H9 (cell line): ENCODE measurements at regions not wholly inside any gene's neighbourhood (a gene's known extent, or its start where the extent isn't known, plus 50 kb on each side); places are given as distances from the start of the nearest gene placed in this dataset.

Experiments
- DNase-seq: peaks from one replicate; pipeline ENCODE4 v3.0.0-alpha.2; 2017
- H2AFZ ChIP-seq: one replicate; pipeline ENCODE4 v1.6.1; 2013; ENCODE audit warnings: mild to moderate bottlenecking, low read length, control low read depth, moderate library complexity
- H2AK5ac ChIP-seq: 2 replicates; pipeline ENCODE4 v1.6.1; 2013; ENCODE audit warnings: low read length, control low read depth, mixed read lengths; ENCODE audit not compliant: insufficient read length
- H2BK120ac ChIP-seq: one replicate; pipeline ENCODE4 v1.6.1; 2013; ENCODE audit warnings: low read depth, mild to moderate bottlenecking, low read length, control low read depth, inconsistent platforms; ENCODE audit not compliant: poor library complexity, severe bottlenecking
- H2BK12ac ChIP-seq: 2 replicates; pipeline ENCODE4 v1.6.1; 2013; ENCODE audit warnings: low read length, control low read depth, mixed read lengths, low read depth; ENCODE audit not compliant: insufficient read length
- H2BK15ac ChIP-seq: 2 replicates; pipeline ENCODE4 v1.6.1; 2013; ENCODE audit warnings: low read depth, low read length, control low read depth
- H2BK20ac ChIP-seq: one replicate; pipeline ENCODE4 v1.6.1; 2013; ENCODE audit warnings: low read depth, mild to moderate bottlenecking, low read length, control low read depth, inconsistent platforms; ENCODE audit not compliant: poor library complexity, severe bottlenecking
- H2BK5ac ChIP-seq: 2 replicates; pipeline ENCODE4 v1.6.1; 2013; ENCODE audit warnings: low read length, control low read depth, mixed read lengths; ENCODE audit not compliant: insufficient read length
- H3K14ac ChIP-seq: 2 replicates; pipeline ENCODE4 v1.6.1; 2013; ENCODE audit warnings: low read length, control low read depth; ENCODE audit not compliant: insufficient read depth
- H3K18ac ChIP-seq: 2 replicates; pipeline ENCODE4 v1.6.1; 2013; ENCODE audit warnings: low read depth, mild to moderate bottlenecking, mixed read lengths, low read length, control low read depth; ENCODE audit not compliant: insufficient read length
- H3K23ac ChIP-seq: 2 replicates; pipeline ENCODE4 v1.6.1; 2013; ENCODE audit warnings: low read length, control low read depth, mixed read lengths, low read depth; ENCODE audit not compliant: insufficient read length
- H3K23me2 ChIP-seq: 2 replicates; pipeline ENCODE4 v1.6.1; 2013; ENCODE audit warnings: low read depth, mild to moderate bottlenecking, mixed read lengths, low read length, control low read depth; ENCODE audit not compliant: insufficient read length, poor library complexity, severe bottlenecking
- H3K27ac ChIP-seq: 2 replicates; pipeline ENCODE4 v1.5.1; 2013; ENCODE audit warnings: low read length, control low read depth, mixed read lengths, low read depth; ENCODE audit not compliant: insufficient read length
- H3K27me3 ChIP-seq: 2 replicates; pipeline ENCODE4 v1.6.1; 2013; ENCODE audit warnings: low read length, control low read depth, inconsistent platforms; ENCODE audit not compliant: insufficient read depth
- H3K4ac ChIP-seq: 2 replicates; pipeline ENCODE4 v1.6.1; 2013; ENCODE audit warnings: low read depth, mild to moderate bottlenecking, control low read depth, inconsistent platforms, low read length, moderate library complexity
- H3K4me1 ChIP-seq: 2 replicates; pipeline ENCODE4 v1.6.1; 2013; ENCODE audit warnings: low read length, control low read depth, inconsistent platforms; ENCODE audit not compliant: insufficient read depth
- H3K4me2 ChIP-seq: 2 replicates; pipeline ENCODE4 v1.6.1; 2013; ENCODE audit warnings: low read length, control low read depth, mixed read lengths; ENCODE audit not compliant: insufficient read length, insufficient read depth
- H3K56ac ChIP-seq: 2 replicates; pipeline ENCODE4 v1.6.1; 2013; ENCODE audit warnings: low read depth, mild to moderate bottlenecking, mixed read lengths, low read length, control low read depth; ENCODE audit not compliant: insufficient read length
- H3K79me1 ChIP-seq: 2 replicates; pipeline ENCODE4 v1.6.1; 2013; ENCODE audit warnings: low read depth, mild to moderate bottlenecking, moderate library complexity, low read length, control low read depth, inconsistent platforms; ENCODE audit not compliant: insufficient read depth, poor library complexity, severe bottlenecking
- H3K79me2 ChIP-seq: 2 replicates; pipeline ENCODE4 v1.6.1; 2013; ENCODE audit warnings: low read length, control low read depth, inconsistent platforms; ENCODE audit not compliant: insufficient read depth
- H3K9ac ChIP-seq: 2 replicates; pipeline ENCODE4 v1.6.1; 2013; ENCODE audit warnings: low read length, control low read depth, mixed read lengths; ENCODE audit not compliant: insufficient read length; ENCODE audit errors: extremely low read depth
- H3K9me3 ChIP-seq: one replicate; pipeline ENCODE4 v1.6.1; 2013; ENCODE audit warnings: low read depth, low read length, inconsistent platforms; ENCODE audit not compliant: control insufficient read depth
- H3T11ph ChIP-seq: one replicate; pipeline ENCODE4 v1.6.1; 2013; ENCODE audit warnings: mild to moderate bottlenecking, low read length, control low read depth, inconsistent platforms
- H4K20me1 ChIP-seq: one replicate; pipeline ENCODE4 v1.6.1; 2013; ENCODE audit not compliant: control insufficient read depth, insufficient read length, insufficient read depth
- H4K5ac ChIP-seq: 2 replicates; pipeline ENCODE4 v1.6.1; 2013; ENCODE audit warnings: low read depth, mild to moderate bottlenecking, mixed read lengths, low read length, control low read depth; ENCODE audit not compliant: insufficient read length
- H4K8ac ChIP-seq: replicated peaks from 2 replicates; pipeline ENCODE4 v1.6.1; 2013; ENCODE audit warnings: low read length, control low read depth, mixed read lengths, low read depth; ENCODE audit not compliant: insufficient read length
- H4K91ac ChIP-seq: 2 replicates; pipeline ENCODE4 v1.6.1; 2013; ENCODE audit warnings: low read depth, mild to moderate bottlenecking, moderate library complexity, mixed read lengths, low read length, control low read depth; ENCODE audit not compliant: insufficient read length
- H3K27ac Mint-ChIP-seq, 3 experiments: 2 replicates in 2 of 3; 3 replicates in 1 of 3; pipeline ENCODE4 v1.8.0; 2020 to 2021; ENCODE audit warnings: mixed read lengths in 3 of 3, mild to moderate bottlenecking in 1 of 3, moderate library complexity in 1 of 3
- H3K27me3 Mint-ChIP-seq: 2 replicates; pipeline ENCODE4 v1.8.0; 2021; ENCODE audit warnings: low read depth, mild to moderate bottlenecking, moderate library complexity, mixed read lengths
- H3K36me3 Mint-ChIP-seq, 3 experiments: 2 replicates in 2 of 3; 3 replicates in 1 of 3; pipeline ENCODE4 v1.8.0; 2020 to 2021; ENCODE audit warnings: low read depth in 3 of 3, mixed read lengths in 3 of 3; ENCODE audit not compliant: insufficient read depth in 1 of 3
- H3K4me1 Mint-ChIP-seq, 2 experiments: 2 replicates each; pipeline ENCODE4 v1.8.0; 2020; ENCODE audit warnings: mixed read lengths in 2 of 2
- H3K4me3 Mint-ChIP-seq, 2 experiments: 2 replicates in 1 of 2; 3 replicates in 1 of 2; pipeline ENCODE4 v1.8.0; 2020 to 2021; ENCODE audit warnings: mild to moderate bottlenecking in 2 of 2, mixed read lengths in 2 of 2, moderate library complexity in 1 of 2
- H3K9me3 Mint-ChIP-seq, 2 experiments: 2 replicates in 1 of 2; 3 replicates in 1 of 2; pipeline ENCODE4 v1.8.0; 2020; ENCODE audit warnings: mild to moderate bottlenecking in 2 of 2, mixed read lengths in 2 of 2, moderate library complexity in 1 of 2
- WGBS: extraction: QIAGEN DNeasy Blood & Tissue Kit; methylation state at CpG from one replicate; pipeline ENCODE4 v1.1.7; 2013; ENCODE audit warnings: missing lambda C conversion rate, low lambda C conversion rate, mixed read lengths; ENCODE audit not compliant: insufficient read length; ENCODE audit errors: extremely low coverage; 5-methylcytosine and 5-hydroxymethylcytosine counted together
- TF ChIP-seq, protein P1 (sequence below): fragments of 200-600 bp; sonication (generic); conservative IDR thresholded peaks from 3 replicates; pipeline ENCODE4 v1.8.0; 2021; ENCODE audit warnings: antibody characterized with exemption, mild to moderate bottlenecking

- Mint-ChIP-seq H3K27me3 (no peaks in the 10 kb centered on the region), H3K9me3 (no peaks in the 10 kb centered on the region), H3K36me3 (no peaks in the 10 kb centered on the region), H3K27ac (no peak overlapping the region), H3K4me3 (no peak overlapping the region), H3K4me1 (peaks cover 18 to 19% of the 10 kb centered on the region in 2 experiments)
- Histone ChIP-seq H4K20me1 (no peaks in the 10 kb centered on the region), H3K4me1 (peaks cover 2% of the 10 kb centered on the region; the same call in 1 of the 2 replicates), H3K9ac (no peak overlapping the region), H2BK20ac (no peak overlapping the region), H4K91ac (no peak overlapping the region), H3K9me3 (no peaks in the 10 kb centered on the region), H3K14ac (no peak overlapping the region), H3K79me1 (no peaks in the 10 kb centered on the region), H2BK120ac (no peak overlapping the region), H3K79me2 (no peaks in the 10 kb centered on the region), H3K56ac (no peak overlapping the region), H3K23me2 (no peaks in the 10 kb centered on the region), H4K8ac (no peak overlapping the region), H3K4ac (no peak overlapping the region), H3K4me2 (no peak overlapping the region), H3K27ac (no peak overlapping the region), H3K27me3 (no peaks in the 10 kb centered on the region), H2BK15ac (no peak overlapping the region), H2BK5ac (no peak overlapping the region), H2BK12ac (no peak overlapping the region), H3K18ac (no peak overlapping the region), H2AFZ (no peak overlapping the region), H2AK5ac (no peak overlapping the region), H3T11ph (no peak overlapping the region), H3K23ac (no peak overlapping the region), H4K5ac (no peak overlapping the region)
- TF ChIP-seq, protein P1, sequence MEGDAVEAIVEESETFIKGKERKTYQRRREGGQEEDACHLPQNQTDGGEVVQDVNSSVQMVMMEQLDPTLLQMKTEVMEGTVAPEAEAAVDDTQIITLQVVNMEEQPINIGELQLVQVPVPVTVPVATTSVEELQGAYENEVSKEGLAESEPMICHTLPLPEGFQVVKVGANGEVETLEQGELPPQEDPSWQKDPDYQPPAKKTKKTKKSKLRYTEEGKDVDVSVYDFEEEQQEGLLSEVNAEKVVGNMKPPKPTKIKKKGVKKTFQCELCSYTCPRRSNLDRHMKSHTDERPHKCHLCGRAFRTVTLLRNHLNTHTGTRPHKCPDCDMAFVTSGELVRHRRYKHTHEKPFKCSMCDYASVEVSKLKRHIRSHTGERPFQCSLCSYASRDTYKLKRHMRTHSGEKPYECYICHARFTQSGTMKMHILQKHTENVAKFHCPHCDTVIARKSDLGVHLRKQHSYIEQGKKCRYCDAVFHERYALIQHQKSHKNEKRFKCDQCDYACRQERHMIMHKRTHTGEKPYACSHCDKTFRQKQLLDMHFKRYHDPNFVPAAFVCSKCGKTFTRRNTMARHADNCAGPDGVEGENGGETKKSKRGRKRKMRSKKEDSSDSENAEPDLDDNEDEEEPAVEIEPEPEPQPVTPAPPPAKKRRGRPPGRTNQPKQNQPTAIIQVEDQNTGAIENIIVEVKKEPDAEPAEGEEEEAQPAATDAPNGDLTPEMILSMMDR, result no peak
- no CpG with 5 or more reads among the region's 1 CpG for WGBS
- no peak for DNase-seq
Observed at GRCh38 chr18:44629406-44629805, 51.3 kb upstream of the SETBP1 start.
